H1 (cell line): ENCODE measurements at regions not wholly inside any gene's neighbourhood (a gene's known extent, or its start where the extent isn't known, plus 50 kb on each side); places are given as distances from the start of the nearest gene placed in this dataset.

Experiments used
- CBX8 ChIP-seq: fragments of 300-800, 300-1000 bp; sonication (generic); IDR thresholded peaks from 2 replicates; pipeline ENCODE4 v1.7.1; 2016; ENCODE audit warnings: low read depth, low read length, borderline replicate concordance
- SP1 ChIP-seq: IDR thresholded peaks from 2 replicates; pipeline ENCODE4 v1.6.1; 2011; ENCODE audit warnings: low read depth, low read length

- no peak for TF ChIP-seq SP1
- TF ChIP-seq CBX8 = no peak
- TF ChIP-seq, all 59 proteins: peak for 0
Observed at GRCh38 chr2:8575834-8576423, 105.9 kb upstream of the ID2 start (continued).
